H4 (cell line): ENCODE measurements at regions not wholly inside any gene's neighbourhood (a gene's known extent, or its start where the extent isn't known, plus 50 kb on each side); places are given as distances from the start of the nearest gene placed in this dataset.
"Not testable (repeated sequence)": the region's sequence is repeated elsewhere in the genome, so short reads cannot be mapped to it uniquely, and the experiment has no call there.

Experiments
- DNase-seq: peaks from one replicate; pipeline ENCODE4 v3.0.0-alpha.2; 2015; ENCODE audit warnings: low spot score

DNA sequence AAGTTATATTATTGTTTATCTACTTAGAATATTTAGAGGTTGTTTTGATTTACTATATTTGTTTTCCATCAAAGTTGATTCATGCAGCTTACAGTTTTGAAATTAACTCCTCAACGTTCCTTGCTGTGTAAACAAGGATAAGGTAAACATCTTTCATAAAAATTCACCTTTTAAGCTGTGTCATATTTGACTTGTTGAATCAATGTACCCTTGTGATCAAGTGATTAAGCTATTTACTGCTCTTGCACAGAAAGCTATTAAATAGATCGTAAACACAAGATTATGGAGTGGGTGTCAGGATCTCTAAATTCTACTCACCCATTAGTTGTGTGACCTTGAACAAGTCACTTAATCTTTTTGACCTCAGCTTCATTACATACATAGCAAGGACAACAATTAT lies 2054.0 kb upstream of the NUDT12 start:
- no peak for DNase-seq

DNA sequence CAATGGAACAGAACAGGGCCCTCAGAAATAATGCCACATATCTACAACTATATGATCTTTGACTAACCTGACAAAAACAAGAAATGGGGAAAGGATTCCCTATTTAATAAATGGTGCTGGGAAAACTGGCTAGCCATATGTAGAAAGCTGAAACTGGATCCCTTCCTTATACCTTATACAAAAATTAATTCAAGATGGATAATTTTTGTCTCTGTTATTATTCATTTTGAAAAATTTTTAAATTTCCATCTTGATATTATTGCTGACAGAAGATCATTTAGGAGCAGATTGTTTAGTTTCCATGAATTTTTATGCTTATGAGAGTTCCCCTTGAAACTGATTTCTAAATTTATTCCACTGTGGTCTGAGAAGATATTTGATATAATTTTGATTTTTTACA lies 2039.8 kb upstream of the NUDT12 start:
- not testable (repeated sequence) for DNase-seq

DNA sequence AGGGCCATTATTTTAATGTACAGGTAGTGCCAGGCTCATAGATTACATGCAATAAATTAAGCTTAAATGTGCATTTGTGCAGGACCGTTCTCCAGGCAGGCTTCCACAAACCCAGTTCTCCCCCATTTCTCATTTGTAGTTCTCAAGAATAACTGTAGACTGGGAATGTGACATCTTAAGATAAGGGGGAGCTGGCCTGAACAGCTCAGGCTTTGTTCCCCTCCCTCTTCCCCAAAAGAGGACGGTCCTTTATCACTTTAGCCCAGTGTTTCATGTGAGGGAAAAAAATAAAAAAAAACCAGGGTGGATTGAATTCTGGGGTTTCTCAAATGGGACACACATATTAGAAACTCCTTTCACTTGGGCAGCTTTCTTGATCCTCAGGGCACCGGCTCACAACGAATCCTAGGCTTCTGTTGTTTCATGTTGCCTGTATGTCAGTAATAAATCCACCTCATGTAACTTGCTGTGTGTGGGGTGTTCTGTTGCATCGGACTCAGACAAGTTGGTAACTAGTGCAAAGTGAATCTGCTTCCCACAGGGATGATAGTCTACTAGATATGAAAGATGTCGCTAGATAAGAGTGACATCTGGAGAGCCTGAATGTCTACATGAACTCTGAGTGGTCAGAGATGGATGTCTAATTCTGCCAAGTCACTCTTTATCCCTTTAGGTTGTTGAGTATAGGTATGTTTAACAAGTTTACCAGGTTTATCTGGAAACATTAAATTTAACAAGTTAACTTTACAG lies 2030.6 kb upstream of the NUDT12 start:
- no peak for DNase-seq

DNA sequence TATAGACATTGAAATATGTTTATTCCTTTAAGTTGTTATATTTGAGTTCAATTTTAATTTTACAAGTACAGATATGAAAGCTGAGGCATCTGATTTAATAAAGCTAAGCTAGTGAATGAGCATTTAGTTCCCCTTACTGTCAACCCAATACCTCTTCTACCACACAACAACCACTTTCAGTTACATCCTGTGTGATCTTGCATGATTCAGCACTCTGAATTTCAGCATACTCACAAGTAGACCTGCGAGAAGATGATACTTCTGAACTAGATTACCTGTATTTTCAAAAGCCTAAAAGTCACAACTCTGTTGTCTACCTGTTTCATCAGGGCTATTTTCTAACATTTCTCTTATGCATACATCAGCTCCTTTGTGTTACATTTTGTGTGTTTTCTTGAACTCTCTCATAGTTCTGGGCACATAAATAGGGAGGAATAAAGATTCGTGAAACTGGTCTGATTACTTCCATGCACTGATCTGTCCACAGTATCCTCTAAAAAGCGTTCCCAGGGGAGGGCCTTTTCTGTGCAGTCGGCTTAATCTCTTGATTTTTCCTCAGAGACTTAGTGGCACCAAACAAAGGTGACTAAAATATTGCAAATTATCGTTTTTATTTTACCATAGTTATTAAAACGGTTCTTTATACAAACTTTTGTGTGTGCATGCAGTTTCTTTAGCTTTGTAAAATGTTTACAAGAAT lies 2025.5 kb upstream of the NUDT12 start:
- DNase-seq, result peak; percentile 47

- no peak for DNase-seq
Measured at GRCh38 chr5:105581988-105582690, 2019.5 kb upstream of the NUDT12 start.

GRCh38 chr5:105573575-105573974 lies 2011.0 kb upstream of the NUDT12 start:
- no peak for DNase-seq

DNA sequence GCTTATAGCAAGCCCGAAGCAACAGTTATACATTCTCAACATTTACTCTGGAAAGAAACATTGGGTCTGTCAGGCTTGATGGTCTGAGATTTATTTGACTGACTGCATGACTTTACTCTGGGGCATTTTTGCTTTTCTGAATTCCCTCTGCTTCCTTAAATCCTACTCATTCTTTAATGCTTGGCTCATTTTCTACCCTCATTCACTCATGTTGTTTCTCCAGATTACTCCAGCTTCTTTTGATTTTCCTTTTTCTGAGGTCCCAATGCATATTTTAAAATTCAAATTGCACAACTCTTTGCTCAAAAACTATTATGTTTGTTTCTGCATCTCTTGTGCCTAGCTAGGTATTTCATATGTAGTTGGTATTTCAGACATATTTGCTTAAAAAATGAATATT lies 2002.9 kb upstream of the NUDT12 start:
- no peak for DNase-seq

GRCh38 chr5:105563842-105564241 lies 2001.3 kb upstream of the NUDT12 start:
- DNase-seq, result no peak

DNA sequence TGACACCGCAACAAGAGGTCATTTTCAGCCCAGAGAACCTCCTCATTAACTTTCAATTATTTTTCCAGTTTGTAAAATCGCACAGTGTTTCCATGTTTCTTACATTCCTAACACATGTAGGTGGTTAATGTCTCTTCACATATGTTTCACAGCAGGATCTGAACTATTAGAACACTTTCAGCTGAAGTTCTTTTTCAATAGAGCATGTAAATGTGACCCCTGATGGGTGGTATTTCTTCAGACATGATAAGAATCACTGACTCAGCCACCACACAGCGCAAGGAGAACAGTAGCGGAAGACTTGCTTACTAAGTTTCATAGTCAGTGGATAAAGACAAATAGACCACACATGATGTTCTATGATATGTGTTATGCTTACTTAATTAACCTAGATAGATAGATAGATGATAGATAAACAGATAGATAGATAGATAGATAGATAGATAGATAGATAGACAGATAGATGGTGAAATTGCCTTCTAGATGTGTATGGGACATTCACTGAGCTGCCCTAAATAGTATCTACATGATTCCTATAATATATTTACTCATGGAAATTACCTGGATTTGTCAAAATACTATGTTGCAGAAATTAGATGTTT lies 1992.1 kb upstream of the NUDT12 start:
- DNase-seq, result peak; percentile 13

DNA sequence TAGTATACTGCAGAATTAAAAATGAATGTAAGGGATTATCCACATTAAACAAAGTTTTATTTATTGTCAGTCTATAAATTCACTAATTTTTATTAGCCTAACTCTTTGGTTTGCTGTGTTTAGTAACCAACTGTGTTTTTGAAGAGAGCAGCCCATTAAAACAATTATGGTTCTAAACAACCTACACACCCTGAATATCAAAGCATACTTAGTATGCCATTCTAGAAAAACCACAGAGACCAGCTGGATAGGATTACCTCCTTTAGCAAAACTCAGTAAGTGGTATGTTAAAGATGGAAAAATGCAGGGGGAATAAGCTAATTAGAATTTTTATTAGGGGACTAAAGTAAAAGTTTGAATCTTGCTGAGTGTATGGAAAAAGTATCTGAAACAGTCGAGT lies 1981.7 kb upstream of the NUDT12 start:
- DNase-seq, result no peak

- DNase-seq, result no peak
Measured at GRCh38 chr5:105536675-105537074, 1974.1 kb upstream of the NUDT12 start.

GRCh38 chr5:105530716-105531261 lies 1968.2 kb upstream of the NUDT12 start:
- no peak for DNase-seq

DNA sequence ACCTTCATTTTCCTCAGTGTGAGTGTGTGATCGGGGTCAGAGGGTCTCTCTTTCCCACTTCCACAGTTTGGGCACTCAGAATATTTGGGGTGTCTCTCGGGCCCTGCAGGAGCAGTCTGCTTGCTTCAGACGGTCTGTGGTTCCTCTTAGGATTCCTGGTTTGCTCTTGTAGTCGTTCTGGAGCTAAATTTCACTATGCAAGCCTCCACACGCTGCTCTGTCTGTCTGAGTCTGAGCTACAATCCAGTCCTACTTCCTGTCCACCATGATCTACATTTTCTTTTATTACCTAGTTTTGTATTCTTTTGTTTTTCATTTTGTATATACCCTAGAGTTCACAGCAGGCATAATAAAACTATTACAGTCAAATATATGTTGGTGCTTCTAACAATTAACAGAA lies 1967.3 kb upstream of the NUDT12 start:
- no peak for DNase-seq

GRCh38 chr5:105508519-105508918 lies 1945.9 kb upstream of the NUDT12 start:
- peak; percentile 63 for DNase-seq

DNA sequence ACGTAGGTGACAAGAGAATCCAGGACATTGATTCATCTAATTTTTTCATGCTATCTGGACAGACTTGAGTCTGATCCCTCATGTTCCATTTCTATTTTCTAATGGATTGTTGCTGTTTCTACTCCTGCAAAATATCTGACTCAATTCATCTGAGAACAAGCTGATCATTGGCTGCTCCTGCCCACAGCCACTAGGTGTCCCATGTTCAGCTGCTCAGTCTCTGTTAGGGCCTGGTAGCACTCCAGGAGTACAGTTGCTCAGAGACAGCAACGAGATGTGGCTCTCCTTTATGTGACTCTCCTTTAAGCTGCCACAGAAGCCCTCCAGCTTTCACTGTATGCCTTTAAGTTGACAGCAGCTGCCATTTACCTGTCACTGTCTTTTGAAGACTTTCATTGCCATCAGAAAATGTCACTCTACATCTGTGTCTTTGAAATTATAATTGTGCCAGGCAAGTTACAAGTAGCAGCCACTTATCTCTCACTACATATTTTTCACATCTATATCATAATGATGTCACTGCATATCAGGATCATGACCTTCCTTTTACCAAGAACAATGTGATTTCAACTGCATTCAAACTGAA lies 1944.2 kb upstream of the NUDT12 start:
- peak; percentile 51 for DNase-seq

DNA sequence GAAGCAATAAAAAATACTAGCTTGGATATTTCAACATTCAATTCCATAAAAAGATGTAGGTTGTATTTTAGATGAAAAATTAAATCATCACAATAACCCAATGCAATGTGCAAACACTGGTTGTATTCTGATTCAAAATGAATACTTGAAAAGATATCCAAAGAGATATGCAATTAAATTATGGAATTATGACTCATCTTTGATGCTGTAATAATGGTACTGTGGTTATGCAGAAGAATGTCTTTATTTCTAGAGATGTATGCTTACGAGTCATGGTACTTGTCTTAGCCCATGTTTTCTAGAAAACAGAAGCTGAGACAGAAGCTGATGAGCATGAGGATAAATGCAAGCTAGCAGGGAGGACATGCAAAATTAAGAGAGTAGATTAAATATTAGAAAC lies 1941.4 kb upstream of the NUDT12 start:
- no peak for DNase-seq

DNA sequence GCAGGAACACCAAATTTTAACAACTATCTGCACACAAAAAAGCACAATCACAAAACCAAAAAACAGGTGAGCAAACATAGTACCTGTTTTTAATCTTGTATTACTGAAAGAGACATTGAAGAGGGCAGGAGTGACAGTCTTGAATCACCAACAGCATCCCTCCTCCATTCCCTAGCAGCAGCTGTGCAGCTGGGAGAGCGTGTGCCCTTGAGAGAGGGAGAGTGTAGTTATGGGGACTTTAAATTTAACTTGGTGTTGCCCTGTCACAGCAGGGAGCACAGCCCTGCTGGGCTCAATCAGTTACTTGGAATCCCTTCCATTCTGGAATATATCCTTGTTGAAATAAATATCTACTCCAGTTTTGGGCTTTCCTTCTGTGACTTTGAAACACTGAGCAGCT lies 1938.7 kb upstream of the NUDT12 start:
- no peak for DNase-seq

- no peak for DNase-seq
Measured at GRCh38 chr5:105475401-105475800, 1912.8 kb upstream of the NUDT12 start.

DNA sequence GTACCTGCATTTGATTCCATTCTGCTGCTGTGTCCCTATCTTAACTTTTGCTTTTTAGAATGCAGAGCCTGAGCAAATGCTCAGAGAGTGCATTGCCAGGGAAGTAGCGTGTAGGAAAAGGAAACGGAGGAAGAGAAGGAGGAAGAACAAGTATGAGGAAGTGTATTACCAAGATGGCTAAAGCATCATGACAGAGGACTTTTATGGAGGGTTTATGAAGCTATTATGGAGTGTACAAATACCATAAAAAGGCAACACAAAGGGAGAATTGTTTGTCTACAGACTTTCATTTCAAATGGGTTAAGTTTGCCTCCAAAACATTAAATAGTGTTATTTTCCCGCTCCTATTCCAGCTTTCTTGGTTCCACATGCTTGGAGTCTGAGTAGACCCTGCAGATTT lies 1899.8 kb upstream of the NUDT12 start:
- no peak for DNase-seq

DNA sequence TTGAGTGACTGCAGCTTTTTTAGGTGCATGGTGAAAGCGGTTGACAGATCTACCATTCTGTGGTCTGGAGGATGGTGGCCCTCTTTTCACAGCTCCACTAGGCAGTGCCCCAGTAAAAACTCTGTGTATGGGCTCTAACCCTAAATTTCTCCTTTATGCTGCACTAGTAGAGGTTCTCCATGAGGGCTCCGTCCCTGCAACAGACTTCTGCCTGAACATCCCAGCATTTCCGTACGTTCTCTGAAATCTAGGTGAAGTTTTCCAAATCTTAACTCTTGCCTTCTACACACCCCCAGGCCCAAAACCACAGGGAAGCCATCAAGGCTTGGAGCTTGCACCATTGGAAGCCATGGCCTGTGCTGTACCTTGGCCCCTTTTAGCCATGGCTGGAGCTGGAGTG lies 1898.1 kb upstream of the NUDT12 start:
- DNase-seq, result no peak

GRCh38 chr5:105453216-105453807 lies 1890.7 kb upstream of the NUDT12 start:
- no peak for DNase-seq
